Mesothelial cell of epicardium (in vitro differentiated cells): ENCODE measurements at regions not wholly inside any gene's neighbourhood (a gene's known extent, or its start where the extent isn't known, plus 50 kb on each side); places are given as distances from the start of the nearest gene placed in this dataset.
"Not testable (repeated sequence)": the region's sequence is repeated elsewhere in the genome, so short reads cannot be mapped to it uniquely, and the experiment has no call there.

Experiments used
- DNase-seq, 2 experiments: peaks; one replicate each; pipeline ENCODE4 v3.0.0; 2021; ENCODE audit warnings: low spot score in 2 of 2; ENCODE audit not compliant: unreplicated experiment in 2 of 2
- H3K27ac Mint-ChIP-seq: 2 replicates; pipeline ENCODE4 v1.8.0; 2021; ENCODE audit warnings: mixed read lengths
- H3K27me3 Mint-ChIP-seq: 2 replicates; pipeline ENCODE4 v1.8.0; 2021; ENCODE audit warnings: low read depth, mixed read lengths
- H3K36me3 Mint-ChIP-seq: 2 replicates; pipeline ENCODE4 v1.8.0; 2021; ENCODE audit warnings: mixed read lengths
- H3K4me1 Mint-ChIP-seq: 2 replicates; pipeline ENCODE4 v1.8.0; 2021; ENCODE audit warnings: mixed read lengths
- H3K4me3 Mint-ChIP-seq: 2 replicates; pipeline ENCODE4 v1.8.0; 2021; ENCODE audit warnings: mild to moderate bottlenecking, moderate library complexity, mixed read lengths
- H3K9me3 Mint-ChIP-seq: 2 replicates; pipeline ENCODE4 v1.8.0; 2021; ENCODE audit warnings: mixed read lengths
- TF ChIP-seq, protein P1 (sequence below): fragments of 200-600 bp; sonication (generic); IDR thresholded peaks from one replicate; pipeline ENCODE4 v1.5.0; 2021; ENCODE audit warnings: antibody characterized with exemption; ENCODE audit not compliant: unreplicated experiment

DNA sequence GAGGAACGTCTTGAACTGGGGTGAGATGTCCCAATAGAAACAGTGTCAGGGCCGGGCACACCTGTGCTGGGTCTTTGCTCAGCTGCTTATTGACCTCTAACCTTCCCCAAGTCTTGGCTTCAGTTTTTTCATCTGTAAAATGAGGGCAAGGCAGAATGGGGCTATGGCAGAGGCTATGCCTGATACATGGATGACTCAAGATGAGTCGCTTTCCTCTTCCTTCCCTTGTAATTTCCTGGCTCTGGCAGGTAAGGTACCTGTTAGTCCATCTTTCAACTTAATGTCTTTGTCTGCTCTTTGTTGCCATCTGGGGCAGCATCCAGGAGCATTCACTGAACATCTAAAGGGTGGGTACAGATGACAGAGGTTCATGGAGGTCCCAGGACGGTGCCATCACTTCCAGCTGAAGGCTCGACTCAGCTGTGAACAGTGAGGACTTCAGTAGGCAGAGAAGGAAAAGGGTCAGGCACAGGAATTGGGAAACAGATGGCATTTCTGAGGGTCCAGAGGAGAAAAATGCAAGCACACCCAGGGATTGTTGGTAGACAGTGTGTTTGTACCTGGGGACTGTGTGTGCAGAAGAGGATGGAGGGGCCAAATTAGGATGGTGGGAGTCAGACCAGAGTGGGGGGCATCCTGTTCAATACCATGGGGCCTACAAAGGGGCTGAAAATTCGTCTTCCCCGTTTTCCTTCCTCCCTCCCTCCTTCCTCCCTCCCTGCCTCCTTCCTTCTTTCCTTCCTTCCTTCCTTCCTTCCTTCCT, 268.3 kb downstream of the VRK1 start:
- Mint-ChIP-seq H3K36me3 (no peaks in the 10 kb centered on the region), H3K4me3 (no peak overlapping the region), H3K27me3 (peaks cover 35% of the 10 kb centered on the region), H3K27ac (no peak overlapping the region), H3K9me3 (peaks cover 4% of the 10 kb centered on the region), H3K4me1 (no peaks in the 10 kb centered on the region)
- TF ChIP-seq, protein P1, sequence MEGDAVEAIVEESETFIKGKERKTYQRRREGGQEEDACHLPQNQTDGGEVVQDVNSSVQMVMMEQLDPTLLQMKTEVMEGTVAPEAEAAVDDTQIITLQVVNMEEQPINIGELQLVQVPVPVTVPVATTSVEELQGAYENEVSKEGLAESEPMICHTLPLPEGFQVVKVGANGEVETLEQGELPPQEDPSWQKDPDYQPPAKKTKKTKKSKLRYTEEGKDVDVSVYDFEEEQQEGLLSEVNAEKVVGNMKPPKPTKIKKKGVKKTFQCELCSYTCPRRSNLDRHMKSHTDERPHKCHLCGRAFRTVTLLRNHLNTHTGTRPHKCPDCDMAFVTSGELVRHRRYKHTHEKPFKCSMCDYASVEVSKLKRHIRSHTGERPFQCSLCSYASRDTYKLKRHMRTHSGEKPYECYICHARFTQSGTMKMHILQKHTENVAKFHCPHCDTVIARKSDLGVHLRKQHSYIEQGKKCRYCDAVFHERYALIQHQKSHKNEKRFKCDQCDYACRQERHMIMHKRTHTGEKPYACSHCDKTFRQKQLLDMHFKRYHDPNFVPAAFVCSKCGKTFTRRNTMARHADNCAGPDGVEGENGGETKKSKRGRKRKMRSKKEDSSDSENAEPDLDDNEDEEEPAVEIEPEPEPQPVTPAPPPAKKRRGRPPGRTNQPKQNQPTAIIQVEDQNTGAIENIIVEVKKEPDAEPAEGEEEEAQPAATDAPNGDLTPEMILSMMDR, result no peak
- DNase-seq, result no peak

DNA sequence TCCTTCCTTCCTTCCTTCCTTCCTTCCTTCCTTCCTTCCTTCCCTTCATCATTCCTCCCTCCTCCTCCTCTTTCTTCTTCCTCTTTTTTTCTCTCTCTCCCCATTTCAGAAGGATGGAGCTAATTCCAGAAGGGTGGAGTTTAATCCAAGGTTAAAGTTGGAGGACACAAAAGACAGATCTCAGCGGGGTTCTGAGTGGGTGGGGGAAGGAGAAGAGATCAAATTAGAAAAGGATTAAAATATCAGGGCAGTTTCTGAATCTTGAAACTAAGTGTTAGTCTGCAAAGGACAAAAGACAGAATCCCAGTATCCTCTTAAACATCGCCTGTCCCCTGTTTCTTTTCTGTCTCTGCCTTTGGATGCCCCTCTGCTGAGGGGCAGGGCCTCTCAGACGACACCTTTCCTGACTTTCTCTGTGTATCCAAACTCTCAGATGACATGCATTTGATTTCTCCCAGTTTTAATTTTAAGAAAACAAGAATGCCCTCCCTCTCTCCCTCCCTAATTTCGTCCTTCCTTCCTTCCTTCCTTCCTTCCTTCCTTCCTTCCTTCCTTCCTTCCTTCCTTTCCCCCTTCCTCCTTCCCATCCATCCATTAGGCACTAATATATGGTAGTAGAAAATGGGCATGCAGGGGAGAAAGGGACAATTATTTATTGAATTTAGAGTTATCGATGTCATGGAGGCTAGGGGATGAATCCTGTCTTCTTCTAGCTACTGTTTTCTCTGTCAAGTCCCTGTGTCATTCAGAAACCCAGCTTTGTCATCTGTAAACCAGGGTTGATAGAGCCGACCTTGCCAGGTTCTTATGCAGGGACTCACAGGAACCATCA, 269.1 kb downstream of the VRK1 start:
- DNase-seq, result no peak
- Mint-ChIP-seq H3K27me3 (peaks cover 35% of the 10 kb centered on the region), H3K9me3 (peaks cover 4% of the 10 kb centered on the region), H3K4me3 (no peak overlapping the region), H3K27ac (no peak overlapping the region), H3K36me3 (no peaks in the 10 kb centered on the region), H3K4me1 (no peaks in the 10 kb centered on the region)
- TF ChIP-seq, protein P1, result no peak

DNA sequence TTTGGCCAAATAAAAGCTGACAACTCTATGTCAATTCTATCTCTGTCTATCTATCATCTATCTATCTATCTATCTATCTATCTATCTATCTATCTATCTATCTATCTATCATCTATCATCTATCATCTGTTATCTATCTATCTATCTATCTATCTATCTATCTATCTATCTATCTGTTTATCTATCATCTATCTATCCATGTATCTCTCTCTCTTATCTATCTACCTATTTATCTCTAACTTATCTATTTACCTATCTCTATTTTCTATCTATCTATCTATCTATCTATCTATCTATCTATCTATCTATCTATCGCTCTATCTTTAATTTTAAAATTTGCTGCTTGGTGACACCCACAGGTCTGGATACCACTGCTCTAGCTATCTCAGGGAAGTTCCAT, 271.1 kb downstream of the VRK1 start:
- H3K4me3 Mint-ChIP-seq, H3K27ac Mint-ChIP-seq, H3K9me3 Mint-ChIP-seq, H3K36me3 Mint-ChIP-seq, H3K4me1 Mint-ChIP-seq, DNase-seq: not testable (repeated sequence)
- H3K27me3 Mint-ChIP-seq, result peaks cover 34% of the 10 kb centered on the region

DNA sequence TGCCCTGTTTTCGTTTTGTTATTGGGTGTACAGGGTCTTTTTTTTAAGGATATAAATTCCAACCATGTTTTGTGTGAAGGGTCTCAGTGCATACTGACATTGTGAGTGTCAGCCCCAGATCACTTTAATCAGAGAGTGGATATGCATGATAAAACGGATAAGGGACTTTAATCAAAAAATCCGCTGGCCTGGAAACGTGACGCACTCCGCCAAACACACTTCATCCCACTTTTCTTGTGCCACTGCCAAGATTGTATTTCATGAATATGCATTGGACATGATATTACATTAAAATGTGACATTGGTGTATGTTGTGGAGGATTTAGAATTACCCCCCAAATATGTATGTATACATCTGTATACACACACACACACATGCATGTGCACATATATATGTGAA, 273.1 kb downstream of the VRK1 start:
- no peaks in the 10 kb centered on the region for H3K36me3 Mint-ChIP-seq
- H3K9me3 Mint-ChIP-seq, result no peaks in the 10 kb centered on the region
- H3K4me1 Mint-ChIP-seq, result no peaks in the 10 kb centered on the region
- H3K27ac Mint-ChIP-seq, result no peak overlapping the region
- TF ChIP-seq, protein P1, result no peak
- peaks cover 24% of the 10 kb centered on the region for H3K27me3 Mint-ChIP-seq
- DNase-seq, result no peak
- H3K4me3 Mint-ChIP-seq, result no peak overlapping the region

DNA sequence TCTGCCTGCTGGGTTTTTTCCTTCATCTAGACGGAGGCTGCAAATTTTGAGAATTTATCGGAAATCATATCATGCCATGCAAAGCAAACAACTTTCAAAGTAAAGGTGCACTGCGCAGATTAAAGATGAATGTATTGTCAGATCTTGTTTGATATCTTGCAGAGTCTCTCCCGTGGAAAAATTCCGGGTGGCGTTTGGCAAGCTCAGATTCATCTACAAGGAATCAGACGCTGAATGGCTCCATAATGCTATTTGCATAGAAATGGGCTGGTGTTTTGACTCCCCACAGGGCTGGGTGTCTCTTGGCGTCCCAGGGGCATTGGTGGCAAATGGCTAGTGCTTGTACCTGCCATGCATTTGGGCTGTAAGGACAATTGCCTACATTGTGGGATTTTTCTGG, 274.0 kb downstream of the VRK1 start:
- H3K9me3 Mint-ChIP-seq, result no peaks in the 10 kb centered on the region
- H3K27me3 Mint-ChIP-seq, result peaks cover 17% of the 10 kb centered on the region
- H3K4me1 Mint-ChIP-seq, result no peaks in the 10 kb centered on the region
- TF ChIP-seq, protein P1, result no peak
- no peaks in the 10 kb centered on the region for H3K36me3 Mint-ChIP-seq
- no peak overlapping the region for H3K27ac Mint-ChIP-seq
- DNase-seq, result no peak
- no peak overlapping the region for H3K4me3 Mint-ChIP-seq

DNA sequence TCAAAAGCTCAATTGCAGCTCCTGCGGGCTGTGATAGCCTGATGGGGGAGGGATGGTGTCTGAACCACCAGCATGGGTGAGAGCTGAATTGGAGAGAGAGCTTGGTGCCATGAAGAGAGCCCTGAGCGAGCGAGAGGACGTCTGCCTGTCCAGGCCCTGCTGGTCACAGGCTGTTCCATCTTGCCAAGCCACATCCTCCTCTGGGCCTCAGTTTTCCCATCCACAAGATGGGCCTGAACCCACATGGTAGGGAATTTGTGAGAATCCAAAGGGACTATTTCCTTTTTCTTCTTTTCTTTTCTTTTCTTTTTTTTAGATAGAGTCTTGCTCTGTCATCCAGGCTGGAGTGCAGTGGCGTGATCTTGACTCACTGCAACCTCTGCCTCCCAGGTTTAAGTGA, 276.4 kb downstream of the VRK1 start:
- H3K27me3 Mint-ChIP-seq, result peaks cover 9% of the 10 kb centered on the region
- TF ChIP-seq, protein P1, result no peak
- H3K9me3 Mint-ChIP-seq, result peaks cover 2% of the 10 kb centered on the region
- DNase-seq, result no peak
- H3K4me3 Mint-ChIP-seq, result no peak overlapping the region
- no peak overlapping the region for H3K27ac Mint-ChIP-seq
- H3K36me3 Mint-ChIP-seq, result no peaks in the 10 kb centered on the region
- H3K4me1 Mint-ChIP-seq, result peaks cover 10% of the 10 kb centered on the region
